H1 (cell line): ENCODE measurements at regions not wholly inside any gene's neighbourhood (a gene's known extent, or its start where the extent isn't known, plus 50 kb on each side); places are given as distances from the start of the nearest gene placed in this dataset.

Source experiments
- CTCF ChIA-PET: fragments of 300-600 bp; sonication (Branson Sonifier 250); formaldehyde crosslinking; loops from one replicate; lab custom pipeline; 2021; ENCODE audit not compliant: partially characterized antibody; lab: Charles Lee
- POLR2A ChIA-PET: fragments of 300-600 bp; sonication (Branson Sonifier 250); formaldehyde crosslinking; loops from one replicate; lab custom pipeline; 2021; ENCODE audit warnings: inconsistent platforms; ENCODE audit not compliant: partially characterized antibody; lab: Charles Lee
- DNase-seq, 2 experiments: peaks; one replicate each; pipeline versions ENCODE4 v3.0.0 to v3.0.0-alpha.2; 2010 to 2022; ENCODE audit warnings: low spot score in 2 of 2, low read depth in 1 of 2, mixed read lengths in 1 of 2
- FAIRE-seq: peaks from 2 replicates; lab custom pipeline; 2011; peaks lifted over from hg19 to GRCh38; lab: Jason Lieb, UNC
- H2AFZ ChIP-seq: 2 replicates; pipeline ENCODE4 v1.8.1; 2012; ENCODE audit warnings: low read length, inconsistent platforms
- H2AK5ac ChIP-seq: 2 replicates; pipeline ENCODE4 v1.6.1; 2013; ENCODE audit warnings: low read depth, low read length
- H2BK120ac ChIP-seq: replicated peaks from 2 replicates; pipeline ENCODE3; 2013; ENCODE audit warnings: low read depth, low read length, inconsistent platforms
- H2BK12ac ChIP-seq: 2 replicates; pipeline ENCODE4 v1.6.1; 2013; ENCODE audit warnings: low read depth, low read length
- H2BK15ac ChIP-seq: 2 replicates; pipeline ENCODE4 v1.6.1; 2013; ENCODE audit warnings: low read length
- H2BK20ac ChIP-seq: 2 replicates; pipeline ENCODE4 v1.6.1; 2013; ENCODE audit warnings: low read length
- H2BK5ac ChIP-seq: 2 replicates; pipeline ENCODE4 v1.6.1; 2013; ENCODE audit warnings: low read depth, low read length
- H3K14ac ChIP-seq: 2 replicates; pipeline ENCODE4 v1.6.1; 2013; ENCODE audit warnings: inconsistent platforms; ENCODE audit not compliant: insufficient read length
- H3K18ac ChIP-seq: 2 replicates; pipeline ENCODE4 v1.6.1; 2013; ENCODE audit warnings: low read length; ENCODE audit errors: extremely low read depth
- H3K23ac ChIP-seq: 2 replicates; pipeline ENCODE4 v1.6.1; 2013; ENCODE audit warnings: inconsistent platforms; ENCODE audit not compliant: insufficient read length
- H3K23me2 ChIP-seq: 2 replicates; pipeline ENCODE4 v1.6.1; 2013; ENCODE audit warnings: low read depth, low read length
- H3K27ac ChIP-seq: 2 replicates; pipeline ENCODE4 v1.6.1; 2011; ENCODE audit warnings: low read depth, low read length, inconsistent platforms
- H3K27me3 ChIP-seq, 4 experiments: replicated peaks in 1 of 4; 1 replicate in 1 of 4; 2 replicates in 3 of 4; pipeline versions ENCODE4 v1.6.1 to v1.8.1; 2011 to 2013; ENCODE audit warnings: low read length in 3 of 4, mild to moderate bottlenecking in 3 of 4, inconsistent platforms in 2 of 4, mixed read lengths in 2 of 4, moderate library complexity in 1 of 4; ENCODE audit not compliant: control insufficient read depth in 3 of 4, insufficient read depth in 3 of 4; ENCODE audit errors: extremely low read depth in 1 of 4
- H3K36me3 ChIP-seq, 4 experiments: 2 replicates each; pipeline versions ENCODE4 v1.6.1 to v1.8.1; 2011 to 2013; ENCODE audit warnings: mild to moderate bottlenecking in 4 of 4, low read length in 3 of 4, moderate library complexity in 2 of 4, control low read depth in 1 of 4, inconsistent platforms in 1 of 4; ENCODE audit not compliant: insufficient read depth in 4 of 4, control insufficient read depth in 2 of 4
- H3K4ac ChIP-seq: replicated peaks from 2 replicates; pipeline ENCODE3; 2013; ENCODE audit warnings: low read length, low read depth, mixed read lengths, inconsistent platforms; ENCODE audit not compliant: insufficient read length
- H3K4me1 ChIP-seq, 4 experiments: replicated peaks in 1 of 4; 1 replicate in 1 of 4; 2 replicates in 3 of 4; pipeline versions ENCODE4 v1.6.1 to v1.8.1; 2011 to 2013; ENCODE audit warnings: low read length in 3 of 4, inconsistent platforms in 2 of 4, mixed read lengths in 1 of 4; ENCODE audit not compliant: insufficient read depth in 4 of 4, control insufficient read depth in 3 of 4
- H3K4me2 ChIP-seq, 2 experiments: 2 replicates each; pipeline versions ENCODE4 v1.6.1 to v1.8.1; 2011 to 2013; ENCODE audit warnings: low read depth in 2 of 2, low read length in 2 of 2, control low read depth in 1 of 2, inconsistent platforms in 1 of 2, mild to moderate bottlenecking in 1 of 2; ENCODE audit not compliant: insufficient read depth in 1 of 2
- H3K4me3 ChIP-seq, 4 experiments: fragments of 200-600, 300-600 bp in 1 of 4; sonication (generic), shearing (Covaris generic), sonication (Bioruptor Twin) in 1 of 4; 2 replicates each; pipeline versions ENCODE4 v1.5.1 to v1.8.1; 2011 to 2016; ENCODE audit warnings: low read length in 4 of 4, low read depth in 3 of 4, control low read depth in 2 of 4, inconsistent platforms in 2 of 4, mild to moderate bottlenecking in 2 of 4, mixed read lengths in 1 of 4, moderate library complexity in 1 of 4; ENCODE audit not compliant: insufficient read depth in 2 of 4; ENCODE audit errors: extremely low read depth in 1 of 4
- H3K56ac ChIP-seq: replicated peaks from 2 replicates; pipeline ENCODE3; 2013; ENCODE audit warnings: low read depth, mild to moderate bottlenecking, mixed read lengths, low read length, inconsistent platforms; ENCODE audit not compliant: insufficient read length
- H3K79me1 ChIP-seq: 2 replicates; pipeline ENCODE4 v1.6.1; 2013; ENCODE audit warnings: low read depth, low read length, control low read depth
- H3K79me2 ChIP-seq, 2 experiments: 2 replicates each; pipeline versions ENCODE4 v1.6.1 to v1.8.1; 2012 to 2013; ENCODE audit warnings: low read length in 2 of 2, mild to moderate bottlenecking in 2 of 2, inconsistent platforms in 1 of 2; ENCODE audit not compliant: insufficient read depth in 2 of 2, control insufficient read depth in 1 of 2
- H3K9ac ChIP-seq, 4 experiments: replicated peaks in 1 of 4; 1 replicate in 1 of 4; 2 replicates in 3 of 4; pipeline versions ENCODE4 v1.6.1 to v1.8.1; 2011 to 2013; ENCODE audit warnings: low read depth in 3 of 4, low read length in 3 of 4, control low read depth in 2 of 4, mild to moderate bottlenecking in 2 of 4, moderate library complexity in 2 of 4, inconsistent platforms in 1 of 4; ENCODE audit errors: extremely low read depth in 1 of 4
- H3K9me3 ChIP-seq, 2 experiments: 2 replicates each; pipeline versions ENCODE4 v1.6.1 to v1.8.1; 2012 to 2013; ENCODE audit warnings: mild to moderate bottlenecking in 2 of 2, moderate library complexity in 2 of 2, control low read depth in 1 of 2, inconsistent platforms in 1 of 2, low read depth in 1 of 2, low read length in 1 of 2, mixed read lengths in 1 of 2; ENCODE audit not compliant: insufficient read depth in 2 of 2
- H4K20me1 ChIP-seq, 2 experiments: replicated peaks in 1 of 2; 2 replicates each; pipeline versions ENCODE3 to v1.8.1; 2011 to 2013; ENCODE audit warnings: inconsistent platforms in 2 of 2, low read length in 2 of 2, mild to moderate bottlenecking in 1 of 2; ENCODE audit not compliant: insufficient read depth in 2 of 2, control insufficient read depth in 1 of 2
- H4K5ac ChIP-seq: 2 replicates; pipeline ENCODE4 v1.6.1; 2013; ENCODE audit warnings: low read length, low read depth, mixed read lengths, inconsistent platforms; ENCODE audit not compliant: insufficient read length
- H4K8ac ChIP-seq: 2 replicates; pipeline ENCODE4 v1.8.0; 2013; ENCODE audit warnings: mild to moderate bottlenecking, moderate library complexity, low read length, inconsistent platforms; ENCODE audit not compliant: insufficient read depth; ENCODE audit errors: extremely low read depth
- H4K91ac ChIP-seq: replicated peaks from 2 replicates; pipeline ENCODE3; 2013; ENCODE audit warnings: low read length, mixed read lengths, inconsistent platforms; ENCODE audit not compliant: insufficient read length
- EP300 ChIP-seq, 2 experiments: IDR thresholded peaks; 1 replicate in 1 of 2; 2 replicates in 1 of 2; pipeline ENCODE4 v1.6.1; 2011 to 2012; ENCODE audit warnings: low read depth in 2 of 2, low read length in 2 of 2, mild to moderate bottlenecking in 2 of 2, borderline replicate concordance in 1 of 2, inconsistent platforms in 1 of 2, moderate library complexity in 1 of 2
- SP1 ChIP-seq: IDR thresholded peaks from 2 replicates; pipeline ENCODE4 v1.6.1; 2011; ENCODE audit warnings: low read depth, low read length
- SP4 ChIP-seq: IDR thresholded peaks from 2 replicates; pipeline ENCODE4 v1.6.1; 2012; ENCODE audit warnings: low read length, inconsistent platforms
- ZNF274 ChIP-seq: IDR thresholded peaks from 2 replicates; pipeline ENCODE4 v1.7.0; 2012; ENCODE audit warnings: low read length, borderline replicate concordance; ENCODE audit errors: extremely low read depth
- WGBS, 2 experiments: shearing (Covaris generic) in 1 of 2; methylation state at CpG; one replicate each; pipeline versions ENCODE4 v1.1.6 to v1.1.7; 2013 to 2015; ENCODE audit warnings: low lambda C conversion rate in 2 of 2, mixed read lengths in 2 of 2, inconsistent platforms in 1 of 2, low coverage in 1 of 2, missing lambda C conversion rate in 1 of 2; ENCODE audit not compliant: insufficient replicate concordance in 2 of 2, insufficient coverage in 1 of 2, insufficient read length in 1 of 2; ENCODE audit errors: extremely low coverage in 1 of 2, missing lambda C conversion rate in 1 of 2; 5-methylcytosine and 5-hydroxymethylcytosine counted together

DNA sequence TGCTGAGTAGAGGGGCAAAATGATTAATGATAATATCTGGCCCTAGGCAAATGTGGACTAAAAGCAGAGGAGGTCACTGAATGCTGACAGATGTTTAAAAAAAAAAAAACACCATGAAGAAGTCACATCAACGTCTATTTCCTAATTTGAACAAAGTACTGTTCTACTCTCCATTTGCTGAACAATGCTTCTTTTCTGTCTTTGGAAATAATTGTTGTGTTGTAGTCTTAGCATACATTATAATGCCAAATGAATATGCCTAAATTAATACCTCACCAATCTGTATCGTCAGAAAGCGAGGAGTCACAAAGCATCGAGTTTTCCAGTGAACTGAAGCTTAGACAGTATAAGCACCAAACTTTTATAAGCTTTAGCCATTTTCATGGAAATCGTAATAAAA lies 140.9 kb upstream of the JADE1 start:
- Histone ChIP-seq H3K79me1 (no peaks in the 10 kb centered on the region), H3K4me2 (no peak overlapping the region), H3K9me3 (peaks cover 4 to 11% of the 10 kb centered on the region in 2 experiments; a peak in 2 of 4 replicates), H2BK15ac (no peak overlapping the region), H4K20me1 (no peaks in the 10 kb centered on the region), H3K23ac (no peak overlapping the region), H3K4me1 (peaks cover 0 to 5% (median 2%) of the 10 kb centered on the region in 4 experiments; a peak in 3 of 7 replicates), H3K14ac (no peak overlapping the region), H2BK12ac (no peak overlapping the region), H4K8ac (no peak overlapping the region), H2BK20ac (no peak overlapping the region), H3K27ac (no peak overlapping the region), H3K4ac (no peak overlapping the region), H4K5ac (no peak overlapping the region), H2BK120ac (no peak overlapping the region), H3K27me3 (no peaks in the 10 kb centered on the region), H3K4me3 (no peak overlapping the region), H3K9ac (no peak overlapping the region), H4K91ac (no peak overlapping the region), H3K23me2 (no peaks in the 10 kb centered on the region), H3K36me3 (no peaks in the 10 kb centered on the region; a peak in 1 of 8 replicates), H3K56ac (no peak overlapping the region), H3K18ac (no peak overlapping the region), H2AFZ (no peak overlapping the region), H3K79me2 (no peaks in the 10 kb centered on the region), H2AK5ac (no peak overlapping the region), H2BK5ac (no peak overlapping the region)
- DNase-seq (no peak), FAIRE-seq (no peak)
- TF ChIP-seq ZNF274 (peak; percentile 64), SP1 (no peak), EP300 (IDR thresholded peaks at IDR 0.05; ENCODE audit: borderline replicate concordance in 1 of 2, low read depth in 2 of 2, low read length in 2 of 2) (no peak), SP4 (no peak)
- 90% methylated on average over 5 of the region's 5 CpGs; no CpG with 5 or more reads in 1 of the 2 experiments for WGBS, 2 experiments
- POLR2A ChIA-PET = interaction anchor here (1.1 to 1.4 kb wide), 2 partner anchors 10 to 67 kb away, joined by 3 read pairs; no protein-coding TSS in a partner anchor
- CTCF ChIA-PET = interaction anchor here (0.9 to 1.5 kb wide), 3 partner anchors 8 to 94 kb away, joined by 3 to 4 read pairs (median 3); no protein-coding TSS in a partner anchor
